ENCODE measurements at regions not wholly inside any gene's neighbourhood (a gene's known extent, or its start where the extent isn't known, plus 50 kb on each side); places are given as distances from the start of the nearest gene placed in this dataset.

- Histone ChIP-seq H3K9ac (no peak overlapping the region), H3K27ac (no peak overlapping the region), H3K4me1 (ENCODE audit: insufficient read depth) (peaks cover 5% of the 10 kb centered on the region; the same call in 1 of the 2 replicates), H3K9me2 (ENCODE audit: insufficient read depth) (no peaks in the 10 kb centered on the region), H3K79me2 (ENCODE audit: insufficient read depth) (no peaks in the 10 kb centered on the region), H3K27me3 (replicated peaks; ENCODE audit: insufficient read depth) (no peaks in the 10 kb centered on the region), H4K20me1 (ENCODE audit: insufficient read depth) (no peaks in the 10 kb centered on the region), H3K9me3 (ENCODE audit: low read depth) (no peaks in the 10 kb centered on the region), H3K36me3 (ENCODE audit: low read depth) (no peaks in the 10 kb centered on the region), H3K4me2 (ENCODE audit: unreplicated experiment) (no peak overlapping the region), H3F3A (ENCODE audit: insufficient read depth) (no peaks in the 10 kb centered on the region), H3K4me3 (no peak overlapping the region), H2AFZ (no peak overlapping the region)
- in situ Hi-C loops (cut with MboI) = no loop called here
- no peak for TF ChIP-seq EZH2 (IDR thresholded peaks at IDR 0.05; ENCODE audit: insufficient read depth, poor library complexity, severe bottlenecking)
- TF ChIP-seq EZH2phosphoT487 (IDR thresholded peaks at IDR 0.05; ENCODE audit: insufficient read depth, low read depth) = no peak
- DNase-seq = no peak
- 75 to 77% methylated on average over 7 of the region's 7 CpGs for WGBS, 2 experiments (ENCODE audit: low coverage in 1 of 2, low lambda C conversion rate in 2 of 2, missing lambda C conversion rate in 2 of 2)
Measured at GRCh38 chr2:122001441-122001874, 246.0 kb downstream of the TSN start.

- TF ChIP-seq EZH2phosphoT487 (IDR thresholded peaks at IDR 0.05; ENCODE audit: insufficient read depth, low read depth) = no peak
- TF ChIP-seq EZH2 (IDR thresholded peaks at IDR 0.05; ENCODE audit: insufficient read depth, poor library complexity, severe bottlenecking) = no peak
- in situ Hi-C loops (cut with MboI) = no loop called here
Measured at GRCh38 chr2:122003196-122003940, 247.9 kb downstream of the TSN start.

GRCh38 chr2:122007126-122007525 is 251.7 kb downstream of the TSN start:
- Histone ChIP-seq H3K4me1 (ENCODE audit: insufficient read depth) (no peaks in the 10 kb centered on the region), H2AFZ (no peak overlapping the region), H3K27me3 (replicated peaks; ENCODE audit: insufficient read depth) (peaks cover 3% of the 10 kb centered on the region; the same call in 1 of the 2 replicates), H3K4me3 (no peak overlapping the region), H4K20me1 (ENCODE audit: insufficient read depth) (no peaks in the 10 kb centered on the region), H3K9me3 (ENCODE audit: low read depth) (no peaks in the 10 kb centered on the region), H3K9me2 (ENCODE audit: insufficient read depth) (no peaks in the 10 kb centered on the region), H3F3A (ENCODE audit: insufficient read depth) (no peaks in the 10 kb centered on the region), H3K9ac (no peak overlapping the region), H3K36me3 (ENCODE audit: low read depth) (no peaks in the 10 kb centered on the region), H3K4me2 (ENCODE audit: unreplicated experiment) (no peak overlapping the region), H3K79me2 (ENCODE audit: insufficient read depth) (no peaks in the 10 kb centered on the region), H3K27ac (no peak overlapping the region)
- DNase-seq = no peak
- WGBS, 2 experiments (ENCODE audit: low coverage in 1 of 2, low lambda C conversion rate in 2 of 2, missing lambda C conversion rate in 2 of 2) = 52 to 61% methylated on average over 5 of the region's 5 CpGs
- TF ChIP-seq EZH2 (IDR thresholded peaks at IDR 0.05; ENCODE audit: insufficient read depth, poor library complexity, severe bottlenecking) (no peak), EZH2phosphoT487 (IDR thresholded peaks at IDR 0.05; ENCODE audit: insufficient read depth, low read depth) (no peak)
- in situ Hi-C loops (cut with MboI) = no loop called here

More at GRCh38 chr2:122003196-122003940, 247.9 kb downstream of the TSN start:
- no peaks in the 10 kb centered on the region for H3F3A ChIP-seq (ENCODE audit: insufficient read depth)
- H3K4me1 ChIP-seq (ENCODE audit: insufficient read depth) = peaks cover 5% of the 10 kb centered on the region; the same call in 1 of the 2 replicates
- no peaks in the 10 kb centered on the region for H3K9me3 ChIP-seq (ENCODE audit: low read depth)
- H3K9me2 ChIP-seq (ENCODE audit: insufficient read depth) = no peaks in the 10 kb centered on the region
- no peaks in the 10 kb centered on the region for H3K79me2 ChIP-seq (ENCODE audit: insufficient read depth)
- no peak overlapping the region for H2AFZ ChIP-seq
- no peak overlapping the region for H3K4me3 ChIP-seq
- H3K27ac ChIP-seq = no peak overlapping the region
- no peaks in the 10 kb centered on the region for H4K20me1 ChIP-seq (ENCODE audit: insufficient read depth)
- DNase-seq = no peak
- no peaks in the 10 kb centered on the region for H3K36me3 ChIP-seq (ENCODE audit: low read depth)
- no peak overlapping the region for H3K4me2 ChIP-seq (ENCODE audit: unreplicated experiment)
- H3K27me3 ChIP-seq (replicated peaks; ENCODE audit: insufficient read depth) = no peaks in the 10 kb centered on the region
- WGBS, 2 experiments (ENCODE audit: low coverage in 1 of 2, low lambda C conversion rate in 2 of 2, missing lambda C conversion rate in 2 of 2) = 58 to 62% methylated on average over 11 of the region's 11 CpGs
- H3K9ac ChIP-seq = no peak overlapping the region

- H3K4me2 ChIP-seq (ENCODE audit: unreplicated experiment) = no peak overlapping the region
- H3K27me3 ChIP-seq (replicated peaks; ENCODE audit: insufficient read depth) = peaks cover 3% of the 10 kb centered on the region; the same call in 1 of the 2 replicates
- TF ChIP-seq EZH2 (IDR thresholded peaks at IDR 0.05; ENCODE audit: insufficient read depth, poor library complexity, severe bottlenecking) (no peak), EZH2phosphoT487 (IDR thresholded peaks at IDR 0.05; ENCODE audit: insufficient read depth, low read depth) (no peak)
- H3K4me3 ChIP-seq = no peak overlapping the region
- no peaks in the 10 kb centered on the region for H3K36me3 ChIP-seq (ENCODE audit: low read depth)
- H3K4me1 ChIP-seq (ENCODE audit: insufficient read depth) = no peaks in the 10 kb centered on the region
- DNase-seq = no peak
- H2AFZ ChIP-seq = no peak overlapping the region
- no peaks in the 10 kb centered on the region for H3K9me2 ChIP-seq (ENCODE audit: insufficient read depth)
- H3K9ac ChIP-seq = no peak overlapping the region
- no peak overlapping the region for H3K27ac ChIP-seq
- no peaks in the 10 kb centered on the region for H3K79me2 ChIP-seq (ENCODE audit: insufficient read depth)
- in situ Hi-C loops (cut with MboI) = no loop called here
- H3K9me3 ChIP-seq (ENCODE audit: low read depth) = no peaks in the 10 kb centered on the region
- no peaks in the 10 kb centered on the region for H4K20me1 ChIP-seq (ENCODE audit: insufficient read depth)
- H3F3A ChIP-seq (ENCODE audit: insufficient read depth) = no peaks in the 10 kb centered on the region
- WGBS, 2 experiments (ENCODE audit: low coverage in 1 of 2, low lambda C conversion rate in 2 of 2, missing lambda C conversion rate in 2 of 2) = 39 to 52% methylated on average over 5 of the region's 5 CpGs
Measured at GRCh38 chr2:122007577-122007976, 252.1 kb downstream of the TSN start.
